RCC 7860 (cell line): ENCODE measurements at regions not wholly inside any gene's neighbourhood (a gene's known extent, or its start where the extent isn't known, plus 50 kb on each side); places are given as distances from the start of the nearest gene placed in this dataset.
A peak's percentile ranks its signal among the peaks of the same experiment; 100 is the strongest.
"Not testable (repeated sequence)": the region's sequence is repeated elsewhere in the genome, so short reads cannot be mapped to it uniquely, and the experiment has no call there.

Source experiments
- DNase-seq: peaks from one replicate; pipeline ENCODE4 v3.0.0-alpha.2; 2015; ENCODE audit warnings: low spot score
- FAIRE-seq: peaks from 2 replicates; lab custom pipeline; 2012; peaks lifted over from hg19 to GRCh38; lab: Jason Lieb, UNC

- FAIRE-seq (no peak), DNase-seq (no peak)
Observed at GRCh38 chr18:65671621-65672415, 79.0 kb upstream of the CDH7 start.

GRCh38 chr18:65670145-65670544 is 80.7 kb upstream of the CDH7 start:
- not testable (repeated sequence) for DNase-seq, FAIRE-seq

DNA sequence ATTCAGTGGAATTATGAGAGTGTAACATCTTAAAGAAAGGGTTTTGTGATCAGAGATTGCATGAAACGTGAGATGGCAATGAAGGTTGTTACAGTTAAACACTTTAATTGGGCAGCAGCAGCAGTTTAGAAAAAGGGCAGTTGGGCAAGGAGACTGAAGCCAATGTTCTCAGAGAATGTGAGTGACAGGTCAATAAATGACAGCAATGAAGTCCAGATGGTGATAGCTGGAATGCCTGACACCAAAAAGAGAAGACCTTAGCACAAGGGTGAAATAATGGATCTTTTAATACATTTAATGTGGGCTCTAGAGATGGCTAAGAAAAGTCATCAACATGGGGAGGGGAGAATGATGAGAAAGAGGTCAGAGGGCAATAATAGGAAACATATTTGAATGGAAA is 89.4 kb upstream of the CDH7 start:
- DNase-seq (no peak), FAIRE-seq (no peak)

GRCh38 chr18:65659912-65660311 is 90.9 kb upstream of the CDH7 start:
- FAIRE-seq = no peak
- peak; percentile 5 for DNase-seq

- FAIRE-seq = no peak
Observed at GRCh38 chr18:65659312-65659711, 91.5 kb upstream of the CDH7 start.

GRCh38 chr18:65651192-65651591 is 99.6 kb upstream of the CDH7 start:
- FAIRE-seq = no peak
- no peak for DNase-seq

More at GRCh38 chr18:65659312-65659711, 91.5 kb upstream of the CDH7 start:
- DNase-seq = no peak

- DNase-seq = no peak
- no peak for FAIRE-seq
Observed at GRCh38 chr18:65632236-65632635, 118.6 kb upstream of the CDH7 start.

DNA sequence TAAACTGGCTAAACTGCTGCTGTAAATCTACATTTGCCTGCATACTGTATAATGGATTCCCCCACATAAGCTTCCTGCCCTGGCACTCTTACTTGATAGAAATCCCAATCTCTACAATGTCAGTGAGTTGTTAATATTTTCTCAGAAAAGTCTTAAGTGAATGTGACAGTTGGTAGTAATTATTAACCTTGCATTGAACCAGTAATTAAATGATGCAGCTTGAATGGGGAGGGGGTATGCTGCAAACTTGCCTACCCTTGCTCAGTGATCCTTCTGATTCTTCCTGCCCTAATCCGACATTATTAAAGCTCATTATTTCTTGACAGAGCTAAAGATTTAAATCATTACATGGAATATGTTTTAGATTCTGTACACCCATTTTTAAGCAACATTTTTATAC is 119.0 kb upstream of the CDH7 start:
- DNase-seq (no peak), FAIRE-seq (no peak)

GRCh38 chr18:65628390-65628789 is 122.4 kb upstream of the CDH7 start:
- DNase-seq (no peak), FAIRE-seq (no peak)

GRCh38 chr18:65623676-65624075 is 127.1 kb upstream of the CDH7 start:
- DNase-seq (no peak), FAIRE-seq (no peak)

GRCh38 chr18:65622436-65622835 is 128.4 kb upstream of the CDH7 start:
- no peak for DNase-seq
- no peak for FAIRE-seq

GRCh38 chr18:65620076-65620696 is 130.6 kb upstream of the CDH7 start:
- DNase-seq (no peak), FAIRE-seq (no peak)

DNA sequence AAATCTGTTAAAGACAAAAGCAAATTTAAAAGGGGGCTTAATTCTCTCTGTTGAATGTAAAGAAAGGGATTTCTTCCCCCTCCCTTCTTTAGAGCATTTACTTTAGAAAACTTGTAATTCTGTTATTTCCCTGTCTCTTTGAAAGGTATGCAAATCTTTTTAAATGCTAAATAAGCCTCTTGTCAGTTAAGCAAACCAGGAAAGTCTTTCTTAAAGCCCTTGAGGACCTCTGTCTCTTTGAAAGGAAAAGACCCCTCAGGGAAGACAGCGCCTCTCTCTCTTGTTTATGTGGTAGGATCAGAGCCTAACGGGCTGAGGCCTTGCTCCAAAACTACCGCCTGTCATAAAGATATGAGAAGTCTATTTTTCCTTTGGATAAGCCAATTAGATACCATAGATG is 139.9 kb upstream of the CDH7 start:
- FAIRE-seq = no peak

DNA sequence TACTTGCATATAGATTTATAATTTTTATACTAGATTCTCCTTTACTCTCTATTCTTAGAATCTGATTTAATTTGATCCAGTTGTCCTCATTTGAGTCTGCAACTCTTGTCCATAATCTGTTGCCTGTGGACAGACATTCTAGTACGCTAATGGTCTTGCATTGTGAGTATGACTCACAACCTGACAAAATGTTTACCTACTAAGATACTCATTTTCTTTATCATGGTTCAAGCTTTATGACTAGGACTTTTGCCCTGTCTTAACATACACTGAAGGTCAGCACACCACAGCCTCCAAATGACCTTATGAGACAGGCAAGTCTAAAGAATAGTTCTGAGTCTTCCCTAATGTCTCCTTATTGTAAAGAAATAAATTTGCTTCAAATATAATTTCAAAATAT is 142.3 kb upstream of the CDH7 start:
- FAIRE-seq = no peak
- DNase-seq = no peak

More for the DNA sequence above, 139.9 kb upstream of the CDH7 start:
- no peak for DNase-seq

DNA sequence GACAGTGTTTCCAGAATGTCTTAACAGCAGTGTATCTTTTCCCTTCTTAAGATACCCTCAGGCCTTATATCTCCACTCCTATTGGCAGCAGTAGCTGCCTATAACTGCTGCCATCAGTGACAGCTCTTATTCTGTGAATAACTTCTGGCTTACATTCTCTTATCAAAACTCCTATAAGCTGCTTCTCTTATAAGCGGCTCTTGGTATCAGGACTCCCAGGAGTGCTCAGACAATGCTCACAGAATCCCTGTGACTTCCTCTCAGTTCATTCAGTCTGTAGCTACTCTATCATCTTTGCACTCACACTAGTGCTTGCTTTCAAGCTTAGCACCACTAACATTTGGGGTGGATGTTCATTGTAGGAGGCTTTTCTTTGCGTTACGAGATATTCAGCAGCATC is 143.7 kb upstream of the CDH7 start:
- FAIRE-seq (no peak), DNase-seq (no peak)

DNA sequence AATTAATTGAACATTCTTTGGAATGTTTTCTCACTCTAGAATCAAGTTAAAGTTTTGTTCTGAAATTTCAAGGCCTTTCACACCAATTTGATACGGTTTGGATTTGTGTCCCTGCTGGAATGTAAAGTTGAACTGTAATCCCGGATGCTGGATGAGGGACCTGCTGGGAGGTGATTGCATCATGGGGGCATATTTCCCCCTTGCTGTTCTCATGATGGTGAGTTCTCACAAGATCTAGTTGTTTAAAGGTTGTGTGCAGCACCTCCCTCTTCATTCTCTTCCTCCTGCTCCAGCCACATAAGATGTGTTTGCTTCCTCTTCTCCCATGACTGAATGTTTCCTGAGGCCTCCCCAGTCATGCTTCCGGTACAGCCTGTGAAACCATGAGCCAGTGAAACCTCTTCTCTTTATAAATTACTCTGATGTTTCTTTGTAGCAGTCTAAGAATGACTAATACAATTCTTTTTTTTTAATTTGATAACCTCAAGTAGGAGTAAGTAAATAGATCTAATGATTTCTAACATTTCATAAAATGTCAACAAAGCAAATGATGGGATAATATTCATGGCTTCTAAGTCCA is 144.2 kb upstream of the CDH7 start:
- DNase-seq (no peak), FAIRE-seq (no peak)

DNA sequence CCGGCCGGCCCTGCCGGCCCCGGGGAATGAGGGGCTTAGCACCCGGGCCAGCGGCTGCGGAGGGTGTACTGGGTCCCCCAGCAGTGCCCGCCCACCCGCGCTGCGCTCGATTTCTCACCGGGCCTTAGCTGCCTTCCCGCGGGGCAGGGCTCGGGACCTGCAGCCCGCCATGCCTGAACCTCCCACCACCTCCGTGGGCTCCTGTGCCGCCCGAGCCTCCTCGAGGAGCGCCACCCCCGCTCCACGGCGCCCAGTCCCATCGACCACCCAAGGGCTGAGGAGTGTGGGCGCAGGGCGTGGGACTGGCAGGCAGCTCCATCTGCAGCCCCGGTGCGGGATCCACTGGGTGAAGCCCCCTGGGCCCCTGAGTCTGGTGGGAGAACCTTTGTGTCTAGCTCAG is 145.5 kb upstream of the CDH7 start:
- DNase-seq, FAIRE-seq: not testable (repeated sequence)

GRCh38 chr18:65601775-65602174 is 149.0 kb upstream of the CDH7 start:
- DNase-seq (no peak), FAIRE-seq (no peak)

DNA sequence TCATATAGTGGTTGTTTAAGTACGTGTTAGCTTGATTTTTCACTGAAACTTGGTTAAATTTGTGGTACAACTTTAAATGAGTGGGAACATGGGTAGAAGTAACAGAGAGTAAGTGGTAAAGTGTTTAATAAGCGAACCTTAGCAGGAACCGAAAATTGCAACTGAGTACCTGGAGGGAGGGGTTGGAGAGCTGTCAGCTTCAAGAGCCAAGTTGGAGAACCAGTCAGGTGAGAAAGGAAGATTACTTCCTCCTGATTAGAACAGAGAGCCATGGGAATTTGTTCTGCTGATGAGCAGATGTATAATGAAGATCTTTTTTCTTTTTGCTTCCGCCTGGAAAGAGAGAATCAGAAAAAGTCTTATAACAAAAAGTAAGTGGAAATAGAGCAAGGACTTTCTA is 158.4 kb upstream of the CDH7 start:
- DNase-seq (no peak), FAIRE-seq (no peak)

DNA sequence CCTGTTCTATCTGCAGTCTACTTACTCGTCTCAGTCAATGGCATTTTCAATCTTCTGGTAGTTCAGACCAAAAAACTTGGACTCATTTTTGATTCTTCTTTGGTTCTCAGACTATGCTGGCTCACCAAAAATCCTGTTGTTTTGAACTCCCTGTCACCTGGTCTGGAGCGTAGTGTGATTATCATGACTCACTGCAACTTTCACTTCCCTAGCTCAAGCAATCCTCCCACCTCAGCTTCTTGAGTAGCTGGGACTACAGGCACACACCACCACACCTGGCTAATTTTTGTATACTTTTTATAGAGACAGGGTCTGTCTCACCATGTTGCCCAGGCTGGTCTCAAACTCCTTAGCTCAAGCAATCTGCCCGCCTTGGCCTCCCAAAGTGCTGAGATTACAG is 163.3 kb upstream of the CDH7 start:
- FAIRE-seq (no peak), DNase-seq (no peak)

- not testable (repeated sequence) for FAIRE-seq, DNase-seq
Observed at GRCh38 chr18:65582094-65582493, 168.7 kb upstream of the CDH7 start.

GRCh38 chr18:65568866-65569265 is 181.9 kb upstream of the CDH7 start:
- DNase-seq (no peak), FAIRE-seq (no peak)
